ENCODE measurements at regions not wholly inside any gene's neighbourhood (a gene's known extent, or its start where the extent isn't known, plus 50 kb on each side); places are given as distances from the start of the nearest gene placed in this dataset.
"Not testable (repeated sequence)": the region's sequence is repeated elsewhere in the genome, so short reads cannot be mapped to it uniquely, and the experiment has no call there.

GRCh38 chr18:68177807-68178702 lies 536.9 kb downstream of the TMX3 start:
- DNase-seq (ENCODE audit: low spot score), result no peak
- intact Hi-C loops (cut with DNase I), result no loop called here

- DNase-seq (ENCODE audit: low spot score), result no peak
- intact Hi-C loops (cut with DNase I), result no loop called here
These were observed 538.0 kb downstream of the TMX3 start for GRCh38 chr18:68176901-68177300.

DNA sequence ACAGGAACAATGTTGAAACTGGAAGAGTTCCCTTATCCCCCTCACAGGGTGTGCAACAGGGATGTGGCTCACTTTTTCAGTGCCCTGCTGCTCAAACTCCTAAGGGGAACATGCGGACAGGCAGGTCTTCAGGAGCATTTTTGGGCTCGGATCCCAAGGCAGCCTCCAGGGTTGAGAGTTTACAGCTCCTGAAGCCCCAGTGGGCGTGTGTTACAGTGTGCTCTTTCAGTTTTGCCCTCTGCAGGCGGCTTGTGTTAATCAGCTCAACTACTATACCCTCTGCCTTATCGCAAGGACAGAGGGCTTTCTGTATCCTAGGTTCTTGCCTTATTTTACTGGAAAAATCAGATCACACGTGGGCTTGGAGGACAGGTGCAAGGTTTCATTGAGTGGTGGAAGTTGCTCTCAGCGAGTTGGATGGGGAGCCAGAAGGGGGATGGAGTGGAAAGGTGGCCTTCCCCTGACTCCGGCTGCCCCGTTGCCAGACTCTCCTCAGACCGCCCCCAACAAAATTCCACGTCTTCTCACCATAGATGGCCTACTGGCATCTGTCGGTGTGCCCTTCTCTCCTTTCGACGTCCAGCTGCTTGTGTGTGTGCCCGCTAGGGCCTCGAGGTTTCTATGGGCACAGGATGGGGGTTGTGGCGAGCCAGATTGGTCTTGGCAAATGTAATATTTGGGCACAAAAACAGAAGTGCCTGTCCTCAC lies 541.9 kb downstream of the TMX3 start:
- intact Hi-C loops (cut with DNase I), result no loop called here
- DNase-seq (ENCODE audit: low spot score), result no peak

- DNase-seq (ENCODE audit: low spot score), result no peak
These were observed 550.0 kb downstream of the TMX3 start for GRCh38 chr18:68164909-68165308.

GRCh38 chr18:68153821-68154220 lies 561.1 kb downstream of the TMX3 start:
- intact Hi-C loops (cut with DNase I); DNase-seq (ENCODE audit: low spot score): not testable (repeated sequence)

More at GRCh38 chr18:68164909-68165308, 550.0 kb downstream of the TMX3 start:
- intact Hi-C loops (cut with DNase I), result no loop called here

GRCh38 chr18:68152770-68153169 lies 562.1 kb downstream of the TMX3 start:
- intact Hi-C loops (cut with DNase I), result no loop called here
- DNase-seq (ENCODE audit: low spot score), result no peak

- DNase-seq (ENCODE audit: low spot score), result no peak
- intact Hi-C loops (cut with DNase I), result no loop called here
These were observed 563.9 kb downstream of the TMX3 start for GRCh38 chr18:68150961-68151360.

DNA sequence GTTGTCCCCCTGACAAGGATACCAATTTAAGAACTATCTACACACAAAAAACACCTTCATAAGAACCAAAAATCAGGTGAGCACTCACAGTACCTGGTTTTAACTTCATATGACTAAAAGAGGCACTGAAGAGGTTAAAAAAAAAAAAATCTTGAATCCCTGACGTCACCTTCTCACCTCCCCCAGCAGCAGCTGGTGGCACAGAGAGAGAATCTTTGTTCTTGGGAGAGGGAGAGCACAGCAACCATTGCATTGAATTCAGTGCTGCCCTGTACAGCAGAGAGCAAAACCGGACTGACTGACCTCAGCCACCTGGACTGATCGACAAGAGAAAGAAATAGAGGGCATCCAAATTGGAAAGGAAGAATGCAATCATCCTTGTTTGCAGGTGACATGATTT lies 566.0 kb downstream of the TMX3 start:
- intact Hi-C loops (cut with DNase I), result no loop called here
- no peak for DNase-seq (ENCODE audit: low spot score)

DNA sequence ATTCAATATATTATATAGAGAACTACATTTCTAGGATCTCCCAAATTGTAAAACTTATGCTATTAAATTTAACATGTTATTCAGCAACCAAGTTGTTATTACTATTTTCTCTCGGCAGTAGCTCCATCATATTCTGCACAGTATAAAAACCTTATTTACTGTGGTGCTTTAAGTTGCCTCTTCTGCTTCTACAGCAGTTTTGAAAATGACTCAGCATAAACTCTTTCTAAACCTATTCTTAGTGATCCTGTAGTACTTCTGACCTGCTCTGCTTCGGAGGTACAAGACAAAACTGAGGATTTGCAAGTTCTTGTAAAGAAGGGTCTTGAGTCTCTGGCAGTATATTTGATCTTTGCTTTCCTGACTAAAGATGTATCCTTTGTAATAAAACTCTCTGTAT lies 567.2 kb downstream of the TMX3 start:
- DNase-seq (ENCODE audit: low spot score), result no peak
- intact Hi-C loops (cut with DNase I), result no loop called here

- no peak for DNase-seq (ENCODE audit: low spot score)
- intact Hi-C loops (cut with DNase I), result no loop called here
These were observed 593.1 kb downstream of the TMX3 start for GRCh38 chr18:68121826-68122225.

DNA sequence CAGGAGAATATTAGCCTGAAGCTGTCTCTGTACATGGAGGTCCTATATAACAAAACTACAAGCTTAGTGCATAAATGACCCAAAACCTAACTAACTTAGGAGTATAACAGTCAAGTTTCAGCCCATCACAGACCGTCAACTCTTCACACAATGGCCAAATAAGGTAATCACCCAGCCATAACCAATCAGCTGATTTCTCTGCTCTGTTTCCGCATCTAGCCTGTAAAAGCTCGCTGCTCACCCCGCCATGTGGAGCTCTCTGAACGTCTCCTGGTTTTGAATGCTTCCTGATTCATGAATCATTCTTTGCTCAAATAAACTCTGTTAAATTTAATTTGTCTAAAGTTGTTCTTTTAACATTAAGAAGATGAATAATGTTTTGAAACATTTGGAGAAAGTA lies 593.6 kb downstream of the TMX3 start:
- DNase-seq (ENCODE audit: low spot score), result no peak
- intact Hi-C loops (cut with DNase I), result no loop called here

- intact Hi-C loops (cut with DNase I), result no loop called here
- no peak for DNase-seq (ENCODE audit: low spot score)
These were observed 598.5 kb upstream of the DSEL start for GRCh38 chr18:68114989-68115388.

DNA sequence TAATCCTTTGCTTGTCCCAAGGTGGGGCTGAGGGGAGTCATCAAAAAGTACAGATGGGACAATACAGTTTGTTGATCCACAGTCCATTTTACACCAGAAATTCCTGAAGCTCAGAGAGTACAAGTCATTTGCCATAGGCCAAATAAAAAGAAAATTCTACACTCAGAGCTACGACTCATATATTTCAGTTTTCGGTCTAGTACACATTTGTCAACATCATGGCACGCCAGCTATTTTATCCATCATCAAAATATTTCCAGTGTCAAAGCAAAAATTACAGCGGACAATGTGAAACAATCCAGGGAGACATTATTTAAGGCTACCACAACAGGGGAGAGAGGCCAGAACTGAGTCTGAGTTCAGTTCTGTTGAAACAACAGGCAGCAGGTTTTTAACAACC lies 587.5 kb upstream of the DSEL start:
- DNase-seq (ENCODE audit: low spot score), result no peak
- intact Hi-C loops (cut with DNase I), result no loop called here

DNA sequence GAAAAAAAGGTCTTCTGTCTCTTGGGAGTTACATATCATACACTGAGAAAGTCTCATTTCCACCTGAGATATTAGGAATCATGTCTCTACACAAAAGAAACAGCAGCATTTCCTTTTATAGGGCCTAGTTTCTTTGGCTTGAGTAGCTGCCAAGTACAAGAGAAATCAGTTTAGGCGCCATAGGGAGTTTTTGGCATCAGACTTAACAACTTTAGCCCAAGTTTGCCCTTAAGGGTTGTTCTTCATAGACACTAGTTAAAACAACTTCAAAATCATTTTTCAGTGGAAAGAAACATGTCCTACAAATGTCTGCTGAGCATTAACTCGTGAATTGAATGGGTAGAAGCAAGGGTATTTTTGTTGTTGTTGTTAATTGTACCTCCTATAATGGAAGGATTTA lies 587.0 kb upstream of the DSEL start:
- no peak for DNase-seq (ENCODE audit: low spot score)
- intact Hi-C loops (cut with DNase I), result no loop called here

- intact Hi-C loops (cut with DNase I), result no loop called here
- no peak for DNase-seq (ENCODE audit: low spot score)
These were observed 585.6 kb upstream of the DSEL start for GRCh38 chr18:68102117-68102516.

- intact Hi-C loops (cut with DNase I), result no loop called here
- no peak for DNase-seq (ENCODE audit: low spot score)
These were observed 582.1 kb upstream of the DSEL start for GRCh38 chr18:68098655-68099054.

- intact Hi-C loops (cut with DNase I), result no loop called here
These were observed 570.0 kb upstream of the DSEL start for GRCh38 chr18:68086481-68086880.

GRCh38 chr18:68085251-68085650 lies 568.7 kb upstream of the DSEL start:
- intact Hi-C loops (cut with DNase I), result no loop called here
- DNase-seq (ENCODE audit: low spot score), result no peak

More at GRCh38 chr18:68086481-68086880, 570.0 kb upstream of the DSEL start:
- DNase-seq (ENCODE audit: low spot score), result no peak

DNA sequence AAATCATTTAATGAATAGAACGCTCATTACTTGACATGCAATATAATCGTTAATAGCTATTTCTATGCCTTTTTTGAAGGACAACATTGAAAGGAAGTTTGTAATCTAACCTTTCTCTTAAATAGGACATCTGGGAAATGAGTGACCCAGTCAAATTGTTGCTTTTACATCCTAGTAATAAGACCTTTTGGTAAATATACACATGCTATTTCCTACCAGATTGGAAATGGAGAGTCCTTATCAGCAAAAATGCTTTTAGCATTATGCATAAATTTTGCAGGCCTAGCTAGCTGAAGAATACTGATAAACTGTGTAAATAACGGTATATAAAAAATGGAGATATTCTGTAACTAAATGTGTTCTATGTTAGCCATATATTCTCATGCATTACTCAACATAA lies 567.3 kb upstream of the DSEL start:
- no peak for DNase-seq (ENCODE audit: low spot score)
- intact Hi-C loops (cut with DNase I), result no loop called here

GRCh38 chr18:68083131-68083530 lies 566.6 kb upstream of the DSEL start:
- intact Hi-C loops (cut with DNase I), result no loop called here
- DNase-seq (ENCODE audit: low spot score), result no peak

- intact Hi-C loops (cut with DNase I), result no loop called here
These were observed 556.2 kb upstream of the DSEL start for GRCh38 chr18:68072744-68073143.

More at GRCh38 chr18:68072744-68073143, 556.2 kb upstream of the DSEL start:
- no peak for DNase-seq (ENCODE audit: low spot score)
